HG02981 (cell line): ENCODE measurements at regions not wholly inside any gene's neighbourhood (a gene's known extent, or its start where the extent isn't known, plus 50 kb on each side); places are given as distances from the start of the nearest gene placed in this dataset.

ENCODE experiments used
- ATAC-seq: cut with Tn5 transposase; IDR thresholded peaks from one replicate; pipeline ENCODE4 v1.9.1; 2021; ENCODE audit warnings: mild to moderate bottlenecking, moderate library complexity; ENCODE audit not compliant: unreplicated experiment

DNA sequence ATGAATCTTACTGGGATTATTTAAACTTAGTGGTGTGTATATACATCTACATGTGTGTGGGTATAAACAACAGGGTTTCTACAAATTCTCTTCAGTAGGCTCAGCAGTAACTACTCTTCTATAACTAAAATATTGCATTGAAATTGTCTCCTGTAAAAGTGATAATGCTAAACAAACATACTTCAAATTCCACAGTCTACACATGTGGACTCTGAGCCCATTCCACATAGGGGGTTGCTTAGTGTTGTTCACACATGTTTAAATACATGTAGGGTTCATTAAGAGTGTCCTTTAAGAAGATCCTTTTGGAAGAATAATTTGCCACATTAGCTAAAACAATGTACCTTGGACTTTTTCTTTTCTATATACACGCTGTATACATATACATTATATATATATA lies 152.8 kb upstream of the VRK2 start:
- ATAC-seq: no peak

DNA sequence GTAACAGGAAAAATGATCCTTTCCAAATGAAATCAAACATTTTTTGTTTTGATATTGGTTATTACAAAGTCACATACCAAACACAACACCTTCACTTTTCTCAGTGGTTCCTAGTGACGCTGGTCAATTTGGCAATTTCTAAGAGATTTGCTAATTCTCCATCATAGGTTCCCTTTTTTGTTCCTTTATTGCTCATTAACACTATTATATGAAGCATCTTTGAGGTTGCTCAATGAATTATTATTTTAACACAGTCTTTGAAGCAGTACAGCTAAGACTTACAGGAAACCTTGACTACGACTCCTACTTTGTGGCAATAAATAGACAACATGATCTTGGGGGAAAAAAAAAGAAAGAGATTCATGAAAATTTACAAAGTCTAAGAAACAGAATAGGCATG lies 152.2 kb upstream of the VRK2 start:
- ATAC-seq: no peak

DNA sequence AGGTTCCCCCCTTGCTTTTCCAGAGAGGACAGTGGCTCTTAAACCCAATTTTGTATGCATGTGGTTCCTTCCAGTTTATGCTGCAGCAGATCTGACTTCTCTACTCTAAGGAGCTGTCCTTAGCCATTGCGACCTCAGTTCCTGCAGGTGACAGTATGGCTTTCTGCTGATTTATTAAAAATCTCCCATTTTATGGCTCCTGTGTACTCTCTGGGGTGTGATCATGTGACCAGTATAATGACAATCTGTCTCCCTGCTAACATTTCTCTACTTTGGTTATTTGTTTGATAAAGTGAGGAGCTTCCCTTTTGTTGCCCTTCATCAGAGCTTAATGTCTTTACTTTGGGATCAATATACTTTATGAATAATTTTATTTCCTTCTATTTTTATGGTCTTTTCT lies 148.7 kb upstream of the VRK2 start:
- no peak for ATAC-seq

DNA sequence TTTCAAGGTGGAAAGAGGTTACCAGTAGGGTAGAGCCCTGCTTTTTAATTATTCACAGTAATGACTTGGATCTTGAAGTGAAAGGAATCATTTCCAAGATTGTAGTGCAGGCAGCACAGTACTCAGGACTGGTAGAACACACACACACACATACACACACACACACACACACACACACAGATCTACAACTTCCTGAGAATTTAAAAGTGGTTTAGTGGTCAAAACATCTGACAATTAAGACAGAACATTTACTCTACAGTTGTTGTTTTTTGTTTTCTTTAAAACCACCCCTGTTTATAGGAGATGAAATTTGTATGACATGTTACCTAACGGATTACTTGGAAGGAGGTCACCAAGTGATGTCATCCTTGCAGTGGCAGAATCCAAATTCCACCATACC lies 146.7 kb upstream of the VRK2 start:
- ATAC-seq: no peak

DNA sequence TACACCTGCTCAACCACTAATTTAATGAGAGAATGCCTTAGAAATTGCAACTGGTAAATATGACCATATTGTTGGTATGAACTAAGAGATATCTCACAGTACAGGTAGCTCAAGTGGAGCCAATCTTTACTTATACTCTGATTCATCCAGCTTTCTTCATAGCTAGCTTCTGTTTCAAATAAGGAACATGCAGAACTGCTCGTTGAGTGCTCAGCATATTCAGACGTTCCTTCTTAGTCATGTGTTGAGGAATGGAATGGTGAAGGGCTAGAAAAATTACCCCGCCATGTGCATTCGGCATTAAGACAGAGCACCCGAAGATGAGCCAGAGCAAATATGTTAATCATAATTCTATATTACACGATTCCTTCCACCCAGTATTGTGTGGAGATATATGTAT lies 144.0 kb upstream of the VRK2 start:
- no peak for ATAC-seq

DNA sequence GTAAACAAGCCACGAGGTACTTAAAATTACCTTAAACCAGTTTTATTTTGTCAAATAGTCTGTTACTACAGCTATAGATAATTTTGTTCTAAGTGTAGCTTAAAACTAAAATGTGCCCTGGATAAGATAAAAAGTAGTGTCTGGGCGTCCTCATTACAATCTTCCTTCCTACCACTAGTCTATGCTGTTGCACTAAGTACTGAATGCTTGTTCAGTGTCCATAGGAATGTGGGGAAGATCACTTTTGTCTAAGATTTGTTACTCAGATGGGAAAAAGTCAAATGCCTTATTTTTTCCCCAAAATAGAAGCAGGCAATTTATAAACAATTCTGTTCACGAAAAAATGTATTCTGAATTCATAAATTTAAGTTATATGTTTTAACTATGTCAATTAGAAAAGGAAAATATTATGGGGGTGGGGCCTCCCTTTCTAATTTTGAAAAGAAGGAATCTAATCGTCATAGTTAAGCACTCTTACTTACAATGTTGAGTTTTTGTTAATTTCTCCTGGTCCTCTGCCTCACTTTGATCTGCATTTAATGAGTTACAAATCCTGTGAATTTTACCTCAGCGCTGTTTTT lies 140.4 kb upstream of the VRK2 start:
- ATAC-seq: peak; percentile 46

DNA sequence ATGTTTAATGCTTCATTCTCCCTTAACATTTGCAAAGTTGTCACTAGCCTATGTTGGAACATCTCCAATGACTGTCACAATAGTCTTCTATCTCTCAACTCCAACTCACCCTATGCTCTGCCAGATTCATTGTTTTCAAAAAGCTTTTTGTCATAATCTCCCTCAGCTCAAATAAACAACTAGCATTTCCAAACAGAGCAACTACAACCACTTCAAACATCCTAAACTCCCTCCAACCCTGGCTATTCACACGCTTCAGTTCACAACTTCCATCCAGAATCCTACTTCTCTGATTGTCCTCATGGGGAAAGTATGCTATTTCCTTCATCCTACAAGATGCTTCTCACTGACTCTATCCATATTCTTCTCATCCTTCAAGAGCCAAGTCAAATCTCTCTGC lies 139.2 kb upstream of the VRK2 start:
- no peak for ATAC-seq

DNA sequence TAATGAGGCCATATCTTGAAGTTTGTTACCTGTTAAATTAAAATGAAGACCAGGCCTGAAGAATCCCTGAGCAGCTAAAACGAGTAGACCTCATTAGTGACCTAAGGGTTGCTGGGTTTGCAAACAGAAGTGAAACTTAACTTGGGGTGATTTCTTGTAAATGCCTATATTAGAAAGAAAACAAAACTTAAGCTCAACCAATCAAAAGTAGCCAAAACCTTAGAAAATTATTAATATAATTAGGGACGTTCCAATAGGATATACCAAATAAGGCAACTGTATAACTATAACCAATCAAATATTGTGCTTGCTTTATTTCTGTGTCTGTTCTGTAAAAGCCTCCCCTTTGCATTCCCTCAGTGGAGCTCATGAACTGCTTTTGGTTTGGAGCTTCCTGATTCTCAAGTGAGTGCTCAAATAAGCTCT lies 137.9 kb upstream of the VRK2 start:
- peak; percentile 91 for ATAC-seq

DNA sequence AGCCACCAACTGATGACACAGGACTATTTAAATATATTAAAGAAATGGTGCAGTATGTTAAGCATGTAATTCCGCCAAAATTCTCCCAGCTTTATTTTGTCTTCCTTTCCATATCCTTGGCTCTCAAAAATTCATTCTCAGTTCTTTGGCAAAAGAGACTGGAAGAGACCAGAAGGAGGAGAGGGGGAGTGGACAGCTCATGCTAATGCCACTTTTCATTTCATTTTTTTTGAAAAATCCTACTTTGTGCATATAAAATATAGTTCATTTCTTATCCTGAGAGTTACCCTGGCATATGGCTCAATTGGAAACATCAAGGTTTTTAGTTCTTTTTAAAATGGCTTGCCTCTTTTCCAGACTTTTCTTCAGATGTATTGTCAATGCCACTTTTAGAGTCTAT lies 128.5 kb upstream of the VRK2 start:
- ATAC-seq: no peak

DNA sequence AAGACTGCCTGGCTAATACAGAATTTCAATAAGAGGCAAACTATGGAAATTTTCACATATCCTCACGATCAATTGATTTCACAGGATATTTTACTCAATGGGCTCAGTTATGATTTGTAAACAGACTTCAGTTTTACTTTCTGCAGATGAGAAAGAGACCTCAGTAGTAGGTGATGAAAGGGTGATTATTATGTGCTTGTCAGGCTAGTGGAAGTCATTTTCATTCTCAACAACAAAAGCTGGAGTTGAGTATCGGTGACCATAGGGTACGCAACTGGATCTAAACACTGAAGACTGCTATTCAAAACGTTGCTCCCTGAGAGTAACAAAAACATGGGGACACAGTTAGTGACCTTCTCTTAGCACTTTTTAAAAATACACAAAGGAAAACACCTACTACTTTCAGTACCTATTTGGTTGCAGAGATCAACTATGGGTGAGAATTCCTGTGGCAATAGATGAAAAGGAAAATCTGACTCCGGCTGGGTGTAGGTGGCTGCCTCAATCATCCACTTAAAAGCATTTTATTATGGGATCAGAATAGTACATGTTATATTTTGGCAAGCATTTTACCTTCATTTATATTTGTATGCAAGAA lies 126.2 kb upstream of the VRK2 start:
- no peak for ATAC-seq

DNA sequence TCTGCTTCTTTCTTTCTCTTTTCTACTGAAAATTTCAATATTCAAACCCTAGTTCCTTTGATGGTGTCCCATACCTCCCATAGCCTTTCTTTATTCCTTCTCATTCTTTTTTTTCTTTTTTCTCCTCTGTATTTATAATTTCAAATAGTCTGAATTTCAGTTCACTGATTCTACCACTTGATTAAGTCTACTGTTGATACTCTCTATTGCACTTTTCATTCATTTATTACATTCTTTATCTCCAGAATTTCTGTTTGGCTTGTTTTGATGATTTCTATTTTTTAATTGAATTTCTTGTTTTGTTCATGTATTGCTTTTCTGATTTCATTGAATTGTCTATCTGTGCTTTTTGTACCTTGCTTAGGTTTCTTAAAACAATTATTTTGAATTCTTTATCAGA lies 111.9 kb upstream of the VRK2 start:
- no peak for ATAC-seq

DNA sequence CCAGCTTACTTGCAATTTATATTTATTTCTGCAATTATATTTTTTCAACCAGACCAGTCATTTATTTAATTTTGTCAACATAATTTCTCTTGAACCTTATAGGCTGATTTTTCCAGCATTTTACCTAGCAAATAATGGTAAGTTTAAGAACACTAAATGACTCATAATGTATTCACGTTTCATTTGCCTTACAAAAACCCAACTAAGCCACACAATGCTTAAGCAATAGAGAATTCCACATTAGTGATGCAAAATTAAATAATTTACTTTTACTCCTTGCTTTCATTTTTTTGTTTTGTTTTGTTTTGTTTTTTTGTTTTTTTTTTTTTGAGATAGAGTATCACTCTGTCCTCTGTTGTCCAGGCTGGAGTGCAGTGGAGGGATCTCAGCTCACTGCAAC lies 110.4 kb upstream of the VRK2 start:
- no peak for ATAC-seq

DNA sequence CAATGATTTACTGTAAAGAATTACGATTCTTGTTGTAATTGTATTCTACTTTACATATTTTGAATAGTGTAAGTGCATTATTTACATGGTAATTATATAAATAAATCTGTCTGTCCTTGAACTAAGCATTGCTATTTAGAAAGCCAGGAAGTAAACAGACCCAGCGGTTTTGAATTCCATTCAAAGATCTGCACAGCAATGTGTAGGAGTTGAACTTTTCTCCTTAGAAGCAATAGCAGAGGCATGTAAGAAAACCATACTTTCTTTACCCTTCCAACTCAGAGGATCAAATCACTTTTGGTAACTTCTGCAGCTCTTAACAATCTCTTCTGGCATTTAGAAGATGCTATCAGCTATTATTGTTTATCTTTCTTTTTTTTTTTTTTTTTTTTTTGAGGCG lies 109.2 kb upstream of the VRK2 start:
- ATAC-seq: no peak

DNA sequence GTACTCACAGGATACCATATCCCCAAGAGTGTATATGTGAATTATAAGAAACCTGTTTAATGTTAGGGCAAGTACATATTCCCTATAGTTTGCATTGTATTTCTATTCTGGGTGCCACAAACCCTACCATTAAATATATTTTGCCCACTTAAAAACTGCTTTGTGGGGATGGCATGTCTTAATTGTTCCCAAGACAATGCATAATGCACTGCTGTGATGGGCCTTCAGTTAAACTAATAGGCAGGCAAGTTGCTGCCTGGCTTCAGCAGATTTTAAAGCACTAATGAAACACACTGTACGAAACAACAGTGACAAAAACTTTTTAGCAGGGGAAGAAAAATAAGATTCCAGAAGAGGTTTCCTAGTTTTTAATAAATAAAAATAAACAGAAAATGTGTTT lies 104.8 kb upstream of the VRK2 start:
- ATAC-seq: no peak

DNA sequence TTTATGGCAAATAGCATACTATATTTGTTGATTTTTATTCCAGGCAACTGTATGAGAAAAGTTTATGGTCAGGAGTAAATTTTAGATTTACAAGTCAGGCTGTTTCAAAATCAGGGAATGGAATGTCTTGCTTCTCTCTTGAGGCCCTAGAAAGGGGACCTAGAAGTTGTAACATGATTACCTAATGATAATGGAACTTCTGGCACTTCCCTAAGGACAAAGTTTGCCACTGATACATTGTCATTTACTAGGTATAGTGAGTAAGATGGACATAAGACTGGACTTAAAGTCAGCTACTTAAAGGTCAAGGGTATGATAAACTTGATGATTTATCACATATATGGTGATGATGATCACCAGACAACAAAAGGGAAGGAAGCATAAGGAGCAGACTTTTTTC lies 103.3 kb upstream of the VRK2 start:
- no peak for ATAC-seq

DNA sequence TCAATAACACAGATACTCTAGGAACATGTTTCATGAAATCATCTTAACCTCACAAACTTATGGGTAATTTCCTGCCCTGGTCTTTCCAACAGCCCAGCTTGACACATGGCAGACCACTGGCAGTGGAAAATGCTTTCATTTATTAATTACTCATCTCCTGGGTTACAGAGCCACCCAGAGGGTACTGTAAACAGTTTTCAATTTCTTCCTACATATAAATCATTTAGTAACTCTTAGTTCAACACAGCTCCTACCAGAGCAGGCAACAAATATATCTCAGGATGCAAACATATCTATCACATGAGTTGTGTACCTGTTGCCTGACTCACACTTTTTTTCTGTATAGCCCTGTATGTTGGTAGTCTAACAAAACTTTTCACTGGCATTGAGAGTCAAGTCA lies 99.2 kb upstream of the VRK2 start:
- ATAC-seq: no peak

DNA sequence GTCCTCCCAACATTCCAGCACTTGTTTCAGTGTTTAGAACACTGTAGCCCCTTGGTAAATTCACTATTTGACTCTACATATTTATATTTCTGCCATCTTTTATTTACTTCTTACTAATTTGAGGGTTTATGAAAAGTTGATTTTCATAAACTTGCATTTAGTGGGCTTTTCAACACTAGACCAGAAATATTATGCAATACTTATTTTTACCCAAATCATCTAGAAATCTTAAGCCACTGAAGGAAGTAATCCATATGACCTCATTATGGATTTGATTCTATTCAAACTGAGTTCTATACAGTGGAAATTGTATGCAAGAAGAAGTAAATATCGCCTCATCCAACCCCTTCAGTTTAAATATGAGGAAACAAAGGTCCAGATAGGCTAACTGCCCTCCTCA lies 92.6 kb upstream of the VRK2 start:
- no peak for ATAC-seq

DNA sequence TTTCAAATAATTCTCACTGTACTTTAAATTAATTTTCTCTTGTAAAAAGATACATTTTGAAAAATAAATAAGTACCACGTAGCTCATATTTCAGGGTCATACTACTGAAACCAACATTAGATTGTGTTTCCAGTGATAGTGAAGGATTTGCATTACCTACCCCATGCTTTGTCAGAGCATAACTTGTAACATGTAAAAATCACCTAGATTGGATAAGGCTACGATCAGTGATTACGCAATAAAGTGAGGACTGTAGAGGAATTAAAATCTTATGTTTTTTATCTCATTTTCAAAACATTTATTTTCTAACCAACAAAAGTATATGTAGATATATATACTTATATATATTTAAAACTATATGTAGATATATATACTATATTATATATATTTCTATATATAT lies 89.4 kb upstream of the VRK2 start:
- no peak for ATAC-seq

DNA sequence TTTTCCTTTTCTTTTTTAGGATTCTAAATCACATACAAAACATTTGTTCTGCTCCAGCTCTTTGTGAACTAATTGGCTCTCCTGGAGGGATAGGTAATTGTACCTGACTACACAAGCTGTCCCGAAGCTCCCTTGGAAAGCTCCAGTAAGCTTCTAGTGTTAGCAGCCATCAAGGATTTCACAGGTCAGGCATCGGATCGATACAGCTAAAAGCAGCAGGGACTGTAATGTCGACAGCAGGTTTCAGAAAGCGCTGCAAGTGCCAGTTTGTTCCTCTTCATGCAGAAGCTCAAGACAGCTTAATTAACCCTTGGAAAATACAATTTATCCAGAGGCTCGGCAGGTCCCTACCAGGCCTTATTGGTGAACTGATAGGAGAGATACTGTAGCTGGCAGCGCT lies 87.2 kb upstream of the VRK2 start:
- no peak for ATAC-seq

DNA sequence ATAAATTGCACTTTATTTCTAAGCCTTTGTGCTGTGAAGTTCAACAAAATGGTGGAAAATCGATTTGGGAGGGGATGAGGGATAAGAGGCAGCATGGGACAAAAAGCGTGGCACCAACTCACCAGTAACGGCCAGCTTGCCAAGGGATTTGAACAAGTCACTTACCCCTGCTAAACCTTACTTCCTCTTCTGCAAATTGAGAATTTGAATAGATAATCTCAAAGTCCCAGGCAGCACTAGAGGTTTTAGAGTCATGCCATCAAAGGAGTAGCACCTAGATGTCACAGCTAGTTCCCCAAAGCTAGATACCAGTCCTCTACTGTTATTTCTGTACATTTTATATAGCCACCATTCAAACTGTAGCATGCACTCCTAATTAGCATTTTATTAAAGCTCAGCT lies 83.7 kb upstream of the VRK2 start:
- ATAC-seq: no peak

DNA sequence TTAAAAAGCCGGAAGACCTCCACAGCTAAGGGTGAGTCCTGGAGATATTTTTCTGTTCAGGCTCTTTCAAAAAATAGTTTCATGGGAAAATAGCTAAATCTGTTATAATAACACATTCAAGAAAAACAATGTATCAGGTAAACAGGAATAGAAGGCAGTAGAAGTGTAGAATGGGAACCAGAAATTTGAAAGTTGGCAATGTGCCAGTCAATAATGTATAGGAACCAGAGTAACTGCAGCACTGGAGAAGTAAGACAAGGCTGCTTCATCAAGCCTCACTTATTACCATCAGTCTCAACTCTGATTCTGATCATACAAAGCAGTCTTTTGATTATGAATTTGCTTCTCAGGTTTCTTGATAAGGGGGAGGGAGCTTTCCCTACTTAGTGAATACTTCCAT lies 81.4 kb upstream of the VRK2 start:
- no peak for ATAC-seq

DNA sequence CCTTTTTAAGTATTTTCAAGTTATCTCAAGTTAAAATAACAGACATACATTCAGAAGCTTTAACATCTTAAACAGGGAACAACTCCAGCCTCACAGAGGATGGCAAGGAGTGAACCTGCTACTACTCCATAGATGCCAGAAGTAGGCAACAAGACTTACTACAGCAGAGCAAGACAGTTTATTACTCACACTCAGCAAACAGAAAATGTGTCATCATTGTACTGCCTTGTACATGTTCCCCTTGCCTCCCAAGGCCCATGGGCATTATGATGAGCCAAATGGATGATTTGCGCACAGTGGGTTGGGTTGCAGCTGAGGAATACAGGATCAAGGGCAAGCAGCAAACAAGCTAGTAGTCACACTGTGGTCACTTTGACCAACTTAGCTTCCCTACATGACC lies 80.6 kb upstream of the VRK2 start:
- no peak for ATAC-seq

DNA sequence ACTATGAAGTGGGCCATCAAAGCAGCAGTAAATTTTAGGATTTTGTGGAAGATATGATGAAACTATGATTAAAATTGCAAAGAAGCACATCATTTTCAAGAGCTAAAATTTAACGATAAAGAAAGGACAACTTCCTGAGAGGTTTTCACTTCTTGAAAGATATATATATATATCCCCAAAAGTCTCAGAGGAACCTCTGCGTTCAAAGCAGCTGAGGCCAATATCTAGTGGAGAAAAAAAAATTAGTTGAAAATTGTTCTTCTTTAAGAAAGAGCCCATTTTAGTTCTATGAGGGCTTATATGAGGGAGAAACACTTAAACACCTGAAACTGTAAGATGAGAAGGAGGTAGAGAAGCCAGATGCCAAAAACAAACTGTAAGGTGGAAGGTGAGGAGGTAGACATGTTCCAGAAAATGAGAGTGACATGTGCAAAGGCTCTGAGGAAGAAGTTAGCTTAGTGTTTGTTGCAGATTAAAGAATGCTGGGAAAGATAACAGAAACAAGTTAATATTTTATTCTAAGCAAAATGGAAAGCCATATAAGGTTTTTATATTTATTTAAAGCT lies 72.9 kb upstream of the VRK2 start:
- ATAC-seq: no peak
